ENCODE measurements at regions not wholly inside any gene's neighbourhood (a gene's known extent, or its start where the extent isn't known, plus 50 kb on each side); places are given as distances from the start of the nearest gene placed in this dataset.
A peak's percentile ranks its signal among the peaks of the same experiment; 100 is the strongest.

DNA sequence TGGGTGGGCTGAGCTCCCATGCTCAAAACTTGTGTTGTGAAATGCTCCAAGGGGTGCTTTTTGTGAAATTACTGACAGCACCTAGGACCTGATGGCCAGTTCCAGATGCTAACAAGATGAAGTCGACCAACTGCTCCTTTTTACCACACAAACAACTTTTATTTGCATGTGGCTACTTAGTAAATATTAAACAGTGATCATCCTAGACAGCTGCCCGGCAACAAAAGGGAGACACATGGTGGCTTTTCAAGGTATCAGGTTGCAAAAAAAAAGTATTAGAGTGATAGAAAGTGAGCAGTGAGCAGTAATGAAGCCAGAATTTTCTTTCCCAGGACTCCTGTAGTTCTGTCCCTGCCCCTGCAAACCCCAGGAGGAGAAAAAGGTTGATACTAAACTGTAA lies 118.5 kb downstream of the RPIA start:
- no peak overlapping the region for H3K4me3 ChIP-seq
- TF ChIP-seq, protein P1, sequence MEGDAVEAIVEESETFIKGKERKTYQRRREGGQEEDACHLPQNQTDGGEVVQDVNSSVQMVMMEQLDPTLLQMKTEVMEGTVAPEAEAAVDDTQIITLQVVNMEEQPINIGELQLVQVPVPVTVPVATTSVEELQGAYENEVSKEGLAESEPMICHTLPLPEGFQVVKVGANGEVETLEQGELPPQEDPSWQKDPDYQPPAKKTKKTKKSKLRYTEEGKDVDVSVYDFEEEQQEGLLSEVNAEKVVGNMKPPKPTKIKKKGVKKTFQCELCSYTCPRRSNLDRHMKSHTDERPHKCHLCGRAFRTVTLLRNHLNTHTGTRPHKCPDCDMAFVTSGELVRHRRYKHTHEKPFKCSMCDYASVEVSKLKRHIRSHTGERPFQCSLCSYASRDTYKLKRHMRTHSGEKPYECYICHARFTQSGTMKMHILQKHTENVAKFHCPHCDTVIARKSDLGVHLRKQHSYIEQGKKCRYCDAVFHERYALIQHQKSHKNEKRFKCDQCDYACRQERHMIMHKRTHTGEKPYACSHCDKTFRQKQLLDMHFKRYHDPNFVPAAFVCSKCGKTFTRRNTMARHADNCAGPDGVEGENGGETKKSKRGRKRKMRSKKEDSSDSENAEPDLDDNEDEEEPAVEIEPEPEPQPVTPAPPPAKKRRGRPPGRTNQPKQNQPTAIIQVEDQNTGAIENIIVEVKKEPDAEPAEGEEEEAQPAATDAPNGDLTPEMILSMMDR (IDR thresholded peaks at IDR 0.05), result no peak
- no peak for TF ChIP-seq POLR2AphosphoS5 (IDR thresholded peaks at IDR 0.05)
- no peak for TF ChIP-seq POLR2A (IDR thresholded peaks at IDR 0.05)
- no peaks in the 10 kb centered on the region for H3K4me1 ChIP-seq
- no peak overlapping the region for H3K27ac ChIP-seq
- no peaks in the 10 kb centered on the region for H3K36me3 ChIP-seq
- no peaks in the 10 kb centered on the region for H3K27me3 ChIP-seq
- intact Hi-C loops (cut with DNase I; ENCODE audit: low total_unique reads), result no loop called here
- H3K9me3 ChIP-seq, result peaks cover 0 to 3% of the 10 kb centered on the region in 2 donors
- no peak for DNase-seq (ENCODE audit: low spot score in 2 of 2)

DNA sequence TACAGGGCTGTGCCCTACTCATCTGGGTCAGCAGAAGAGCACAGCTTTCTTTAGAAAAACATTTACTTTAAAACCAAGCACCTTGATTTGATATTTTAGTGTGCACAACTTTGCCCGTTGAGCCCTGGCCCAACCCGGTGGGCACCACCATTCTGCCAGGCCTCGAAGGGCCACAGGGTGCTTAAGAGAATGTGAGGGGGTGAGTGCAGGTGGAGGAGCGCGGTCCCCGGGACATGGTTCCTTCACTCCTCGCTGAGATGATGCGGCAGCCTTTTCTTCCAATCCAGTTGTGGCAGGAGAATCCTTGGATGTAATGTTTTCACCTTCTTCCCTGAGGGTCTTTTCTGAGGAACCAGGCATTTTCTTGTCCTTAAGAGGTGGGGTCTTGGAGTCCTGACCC lies 119.0 kb downstream of the RPIA start:
- Histone ChIP-seq H3K9me3 (peaks cover 3 to 8% of the 10 kb centered on the region in 2 donors), H3K27me3 (no peaks in the 10 kb centered on the region), H3K4me1 (no peaks in the 10 kb centered on the region), H3K4me3 (no peak overlapping the region), H3K36me3 (no peaks in the 10 kb centered on the region), H3K27ac (no peak overlapping the region)
- intact Hi-C loops (cut with DNase I; ENCODE audit: low total_unique reads), result no loop called here
- no peak for TF ChIP-seq POLR2A (IDR thresholded peaks at IDR 0.05)
- no peak for TF ChIP-seq POLR2AphosphoS5 (IDR thresholded peaks at IDR 0.05)
- TF ChIP-seq, protein P1 (IDR thresholded peaks at IDR 0.05), result no peak
- no peak for DNase-seq (ENCODE audit: low spot score in 2 of 2)

DNA sequence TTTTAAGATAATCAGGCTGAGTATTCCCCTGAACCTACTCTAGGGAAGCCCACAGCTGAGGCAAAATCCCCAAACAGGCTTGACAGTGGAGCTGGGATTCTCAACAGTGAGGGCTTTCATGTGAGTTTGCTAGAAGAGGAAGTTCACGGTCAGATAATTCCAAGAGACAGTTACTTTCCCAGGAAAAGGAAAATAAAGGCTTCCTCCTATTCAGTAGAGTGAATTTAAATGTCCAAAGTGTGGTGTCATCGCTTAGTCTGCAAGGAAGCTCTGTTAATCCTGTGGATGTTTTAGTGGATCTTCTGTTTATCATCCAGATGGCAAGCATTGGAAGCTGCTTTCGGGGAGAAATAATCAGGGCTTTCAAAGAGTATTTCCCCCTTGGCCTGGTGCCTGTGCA lies 119.8 kb downstream of the RPIA start:
- H3K4me1 ChIP-seq, result no peaks in the 10 kb centered on the region
- H3K4me3 ChIP-seq, result no peak overlapping the region
- TF ChIP-seq POLR2A (IDR thresholded peaks at IDR 0.05), result no peak
- peaks cover 11 to 15% of the 10 kb centered on the region in 2 donors for H3K9me3 ChIP-seq
- H3K27ac ChIP-seq, result no peak overlapping the region
- H3K36me3 ChIP-seq, result no peaks in the 10 kb centered on the region
- no peak for DNase-seq (ENCODE audit: low spot score in 2 of 2)
- intact Hi-C loops (cut with DNase I; ENCODE audit: low total_unique reads), result no loop called here
- H3K27me3 ChIP-seq, result no peaks in the 10 kb centered on the region

DNA sequence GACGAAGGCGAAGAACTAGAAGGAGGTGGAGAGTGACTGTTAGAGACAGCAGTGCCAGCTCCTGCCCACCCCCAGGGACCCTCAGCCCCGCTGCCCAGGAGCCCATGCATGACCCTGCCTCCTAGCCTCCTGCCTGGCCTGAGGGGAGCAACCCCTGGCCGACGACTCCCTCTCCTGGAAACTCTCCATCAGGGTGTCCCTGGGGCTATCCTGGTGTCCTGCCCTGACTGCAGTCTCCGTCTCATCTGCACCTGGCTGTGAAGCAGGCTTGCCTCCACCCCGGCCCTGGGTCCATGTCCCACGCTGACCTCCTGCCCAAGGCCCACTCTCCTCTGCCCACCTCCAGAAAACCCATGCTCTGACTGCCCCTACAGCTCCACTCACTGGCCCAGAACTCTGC lies 120.2 kb downstream of the RPIA start:
- Histone ChIP-seq H3K27ac (peak overlapping the region in 1 of 2 donors; percentile 3), H3K27me3 (no peaks in the 10 kb centered on the region), H3K4me3 (no peak overlapping the region), H3K36me3 (no peaks in the 10 kb centered on the region), H3K9me3 (peaks cover 12 to 19% of the 10 kb centered on the region in 2 donors), H3K4me1 (no peaks in the 10 kb centered on the region)
- intact Hi-C loops (cut with DNase I; ENCODE audit: low total_unique reads), result no loop called here
- TF ChIP-seq, protein P1 (IDR thresholded peaks at IDR 0.05), result no peak
- TF ChIP-seq POLR2A (IDR thresholded peaks at IDR 0.05), result no peak
- no peak for TF ChIP-seq POLR2AphosphoS5 (IDR thresholded peaks at IDR 0.05)
- no peak for DNase-seq (ENCODE audit: low spot score in 2 of 2)

DNA sequence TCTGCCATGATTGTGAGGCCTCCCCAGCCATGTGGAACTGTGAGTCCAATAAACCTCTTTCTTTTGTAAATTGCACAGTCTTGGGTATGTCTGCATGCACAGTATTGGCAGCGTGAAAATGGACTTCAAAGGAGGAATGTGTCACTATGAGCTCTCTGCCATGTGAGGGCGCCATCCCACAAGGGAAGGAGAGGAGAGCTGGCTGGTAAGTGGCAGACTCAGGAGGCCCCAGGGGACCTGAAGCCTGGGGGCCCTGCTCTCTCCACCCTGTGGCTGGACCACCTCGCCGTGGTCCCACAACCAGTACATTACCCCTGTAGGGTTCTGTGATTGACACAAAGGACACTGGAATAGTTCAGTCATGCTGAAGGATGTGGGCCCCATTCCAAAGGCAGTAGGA lies 122.1 kb downstream of the RPIA start:
- no peak overlapping the region for H3K27ac ChIP-seq

More for the DNA sequence above, 122.1 kb downstream of the RPIA start:
- no peak for DNase-seq (ENCODE audit: low spot score in 2 of 2)
- Histone ChIP-seq H3K27me3 (no peaks in the 10 kb centered on the region), H3K36me3 (no peaks in the 10 kb centered on the region), H3K9me3 (peaks cover 16 to 19% of the 10 kb centered on the region in 2 donors), H3K4me3 (no peak overlapping the region), H3K4me1 (no peaks in the 10 kb centered on the region)
- TF ChIP-seq, protein P1 (IDR thresholded peaks at IDR 0.05), result no peak
- no peak for TF ChIP-seq POLR2A (IDR thresholded peaks at IDR 0.05)
- no peak for TF ChIP-seq POLR2AphosphoS5 (IDR thresholded peaks at IDR 0.05)
- intact Hi-C loops (cut with DNase I; ENCODE audit: low total_unique reads), result no loop called here
